Right lobe of liver (tissue), 6 donors: ENCODE measurements at regions not wholly inside any gene's neighbourhood (a gene's known extent, or its start where the extent isn't known, plus 50 kb on each side); places are given as distances from the start of the nearest gene placed in this dataset.

ENCODE experiments used
- ATAC-seq, 4 donors: fragments of 200-7000 bp; cut with Tn5 transposase; one replicate each; pipeline ENCODE4 v1.9.1; 2020; ENCODE audit warnings: mild to moderate bottlenecking in 4 of 4, moderate library complexity in 4 of 4
- DNase-seq, 3 donors: peaks; one replicate each; pipeline ENCODE4 v3.0.0-alpha.2; 2020
- H3K27ac ChIP-seq, 3 donors: fragments of 200-600 bp; one replicate each; pipeline ENCODE4 v1.8.0; 2022
- H3K27me3 ChIP-seq, 2 donors: fragments of 200-600 bp; one replicate each; pipeline ENCODE4 v1.8.0; 2022
- H3K36me3 ChIP-seq, 4 donors: fragments of 200-600 bp; sonication (generic) in 1 of 4; one replicate each; pipeline versions ENCODE4 v1.5.1 to v1.8.0; 2017 to 2022; ENCODE audit warnings: control low read depth in 1 of 4
- H3K4me1 ChIP-seq, 4 donors: fragments of 200-600 bp; sonication (generic) in 1 of 4; one replicate each; pipeline versions ENCODE4 v1.5.1 to v1.8.0; 2017 to 2022; ENCODE audit warnings: control low read depth in 1 of 4
- H3K4me3 ChIP-seq, 3 donors: fragments of 200-600 bp; one replicate each; pipeline ENCODE4 v1.8.0; 2022
- H3K9me3 ChIP-seq, 4 donors: fragments of 200-600 bp; sonication (generic) in 1 of 4; one replicate each; pipeline versions ENCODE4 v1.5.1 to v1.8.0; 2017 to 2022; ENCODE audit warnings: control low read depth in 1 of 4
- POLR2A ChIP-seq: fragments of 450-650 bp; IDR thresholded peaks from one replicate; pipeline ENCODE4 v1.6.1; 2017; ENCODE audit warnings: antibody characterized with exemption, mild to moderate bottlenecking
- WGBS: methylation state at CpG from one replicate; pipeline ENCODE4 v1.1.6; 2018; ENCODE audit warnings: low coverage, low lambda C conversion rate; ENCODE audit not compliant: insufficient coverage; ENCODE audit errors: missing lambda C conversion rate; 5-methylcytosine and 5-hydroxymethylcytosine counted together
- intact Hi-C, 2 donors: fragments of 100-400 bp; cut with DNase I; formaldehyde crosslinking; loops; one replicate each; pipeline versions ENCODE4 v1.11.2 to v1.14.1; 2022
- TF ChIP-seq, protein P1 (sequence below), 4 donors: fragments of 200-600 bp in 3 of 4; fragments of 450-650 bp in 1 of 4; IDR thresholded peaks; one replicate each; pipeline versions ENCODE4 v1.5.1 to v1.8.0; 2016 to 2022; ENCODE audit warnings: antibody characterized with exemption in 4 of 4, mild to moderate bottlenecking in 2 of 4
- donor health status: DM: no; HTN: yes; CAD: no.
- donor health status: DM: no; HTN: no; CAD: no.
- donor health status: DM: no; HTN: no; CAD: no.
- donor health status: DM: no; HTN: yes; CAD: no.
- donor health status: DM: no; HTN: yes; CAD: no.

DNA sequence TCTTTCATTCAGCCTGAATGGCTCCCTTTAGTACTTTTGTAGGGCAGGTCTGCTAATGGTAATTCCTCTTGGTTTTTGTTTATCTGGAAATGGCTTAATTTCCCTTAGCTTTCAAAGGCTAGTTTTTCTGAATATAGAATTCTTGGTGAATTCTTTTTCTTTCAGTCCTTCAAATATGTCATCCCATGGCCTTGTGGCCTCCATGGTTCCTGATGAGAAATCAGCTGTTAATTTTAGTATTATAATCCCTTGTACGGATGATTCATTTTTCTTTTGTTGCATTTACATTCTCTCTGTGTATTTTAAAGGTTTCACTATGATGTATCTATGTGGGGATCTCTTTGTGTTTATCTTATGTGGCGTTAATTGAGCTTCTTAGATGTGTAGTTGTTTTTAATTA, 179.6 kb upstream of the ARG1 start:
- intact Hi-C loops: no loop called here
- no peak for ATAC-seq

DNA sequence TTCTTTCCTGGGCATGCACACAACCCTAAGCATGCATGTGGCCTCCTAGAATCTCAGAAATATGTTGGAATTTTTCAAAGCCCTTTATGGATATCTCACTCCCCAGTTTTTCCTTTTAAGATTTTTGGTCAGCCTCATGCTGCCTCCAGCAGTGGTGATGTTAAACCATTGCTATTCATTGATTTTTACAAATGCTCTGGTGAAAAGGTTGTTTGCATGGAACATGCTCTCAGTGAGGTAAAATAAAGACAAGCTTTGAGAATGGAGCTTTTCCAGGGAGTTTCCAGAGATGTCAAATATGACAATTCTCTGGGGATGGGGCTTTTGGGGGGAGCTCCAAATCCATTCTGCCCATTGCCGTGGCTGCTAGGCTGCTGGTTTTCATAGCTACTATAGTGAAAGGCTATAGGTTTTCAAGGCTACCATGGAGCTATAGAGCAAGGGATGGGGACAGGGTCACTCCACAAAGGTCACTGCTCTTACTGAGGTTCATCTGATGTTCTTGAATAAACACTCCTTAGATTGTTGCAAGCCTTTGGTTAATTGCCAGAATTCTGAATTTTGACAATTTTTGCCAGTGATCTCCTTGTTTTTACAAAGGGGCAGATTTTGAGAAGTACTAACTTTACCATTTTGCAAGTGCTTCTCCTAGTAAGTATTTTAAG, 178.1 kb upstream of the ARG1 start:
- DNase-seq (no peak), ATAC-seq (peak in 2 of 4 donors; percentile 67 to 79)
- TF ChIP-seq, protein P1, sequence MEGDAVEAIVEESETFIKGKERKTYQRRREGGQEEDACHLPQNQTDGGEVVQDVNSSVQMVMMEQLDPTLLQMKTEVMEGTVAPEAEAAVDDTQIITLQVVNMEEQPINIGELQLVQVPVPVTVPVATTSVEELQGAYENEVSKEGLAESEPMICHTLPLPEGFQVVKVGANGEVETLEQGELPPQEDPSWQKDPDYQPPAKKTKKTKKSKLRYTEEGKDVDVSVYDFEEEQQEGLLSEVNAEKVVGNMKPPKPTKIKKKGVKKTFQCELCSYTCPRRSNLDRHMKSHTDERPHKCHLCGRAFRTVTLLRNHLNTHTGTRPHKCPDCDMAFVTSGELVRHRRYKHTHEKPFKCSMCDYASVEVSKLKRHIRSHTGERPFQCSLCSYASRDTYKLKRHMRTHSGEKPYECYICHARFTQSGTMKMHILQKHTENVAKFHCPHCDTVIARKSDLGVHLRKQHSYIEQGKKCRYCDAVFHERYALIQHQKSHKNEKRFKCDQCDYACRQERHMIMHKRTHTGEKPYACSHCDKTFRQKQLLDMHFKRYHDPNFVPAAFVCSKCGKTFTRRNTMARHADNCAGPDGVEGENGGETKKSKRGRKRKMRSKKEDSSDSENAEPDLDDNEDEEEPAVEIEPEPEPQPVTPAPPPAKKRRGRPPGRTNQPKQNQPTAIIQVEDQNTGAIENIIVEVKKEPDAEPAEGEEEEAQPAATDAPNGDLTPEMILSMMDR (IDR thresholded peaks at IDR 0.05): no peak
- no peak for TF ChIP-seq POLR2A
- no CpG with 5 or more reads among the region's 1 CpG for WGBS
- Histone ChIP-seq H3K4me3 (no peak overlapping the region), H3K27me3 (no peaks in the 10 kb centered on the region), H3K27ac (no peak overlapping the region), H3K36me3 (no peaks in the 10 kb centered on the region), H3K4me1 (no peaks in the 10 kb centered on the region), H3K9me3 (no peaks in the 10 kb centered on the region)
- intact Hi-C loops: no loop called here

More for the DNA sequence above, 179.6 kb upstream of the ARG1 start:
- Histone ChIP-seq H3K4me1 (no peaks in the 10 kb centered on the region), H3K36me3 (no peaks in the 10 kb centered on the region), H3K9me3 (no peaks in the 10 kb centered on the region), H3K27ac (no peak overlapping the region), H3K4me3 (no peak overlapping the region), H3K27me3 (no peaks in the 10 kb centered on the region)
- TF ChIP-seq, protein P1 (IDR thresholded peaks at IDR 0.05): no peak
- TF ChIP-seq POLR2A: no peak
- no peak for DNase-seq
- 94% methylated on average over 2 of the region's 2 CpGs for WGBS

DNA sequence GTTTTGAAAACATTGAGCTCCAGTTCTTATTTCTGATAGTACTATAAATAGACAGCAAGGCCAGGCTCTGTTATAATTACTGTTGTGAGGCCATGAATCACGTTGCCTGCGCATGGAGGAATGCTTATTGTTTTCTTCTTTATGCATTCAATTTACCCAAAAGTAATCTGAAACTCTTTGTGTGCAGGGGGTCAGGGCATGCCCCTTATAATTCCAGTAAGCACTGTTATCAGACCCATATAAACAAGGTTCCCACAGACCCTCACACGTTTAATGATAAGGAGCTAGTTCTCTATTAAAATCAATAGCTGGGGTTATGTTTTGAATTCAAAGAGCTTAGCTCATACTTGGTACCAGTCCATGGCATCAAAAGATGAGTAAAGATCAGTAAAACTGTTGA, 174.8 kb upstream of the ARG1 start:
- 29% methylated on average over 3 of the region's 3 CpGs for WGBS
- Histone ChIP-seq H3K4me3 (no peak overlapping the region), H3K27me3 (no peaks in the 10 kb centered on the region), H3K36me3 (no peaks in the 10 kb centered on the region), H3K4me1 (no peaks in the 10 kb centered on the region), H3K27ac (no peak overlapping the region), H3K9me3 (no peaks in the 10 kb centered on the region)
- peak in 2 of 4 donors; percentile 23 to 66 for ATAC-seq
- no peak for DNase-seq
- TF ChIP-seq, protein P1 (IDR thresholded peaks at IDR 0.05): no peak
- TF ChIP-seq POLR2A: no peak
- intact Hi-C loops: no loop called here

DNA sequence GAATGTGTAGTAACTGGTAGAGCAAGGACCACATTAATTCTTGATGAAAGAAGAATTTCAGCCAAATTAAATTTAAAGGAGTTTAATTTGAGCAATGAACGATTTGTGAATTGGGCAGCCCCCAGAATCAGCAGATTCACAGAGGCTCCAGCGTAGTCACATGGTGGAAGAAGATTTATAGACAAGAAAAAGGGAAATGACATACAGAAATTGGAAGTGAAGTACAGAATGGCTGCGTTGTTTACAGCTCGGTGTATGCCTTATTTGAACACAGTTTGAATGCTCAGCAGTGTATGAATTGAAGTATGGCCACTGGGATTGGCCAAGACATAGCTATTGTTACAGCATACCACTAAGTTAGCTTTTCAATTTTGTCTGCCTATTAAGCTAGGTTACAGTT, 173.6 kb upstream of the ARG1 start:
- no peak for TF ChIP-seq POLR2A
- DNase-seq: no peak
- ATAC-seq: no peak
- H3K4me3 ChIP-seq: no peak overlapping the region
- no peak overlapping the region for H3K27ac ChIP-seq
- WGBS: 61% methylated on average over 3 of the region's 4 CpGs
- intact Hi-C loops: no loop called here
- no peaks in the 10 kb centered on the region for H3K27me3 ChIP-seq
- H3K4me1 ChIP-seq: no peaks in the 10 kb centered on the region
- no peaks in the 10 kb centered on the region for H3K9me3 ChIP-seq
- H3K36me3 ChIP-seq: no peaks in the 10 kb centered on the region

DNA sequence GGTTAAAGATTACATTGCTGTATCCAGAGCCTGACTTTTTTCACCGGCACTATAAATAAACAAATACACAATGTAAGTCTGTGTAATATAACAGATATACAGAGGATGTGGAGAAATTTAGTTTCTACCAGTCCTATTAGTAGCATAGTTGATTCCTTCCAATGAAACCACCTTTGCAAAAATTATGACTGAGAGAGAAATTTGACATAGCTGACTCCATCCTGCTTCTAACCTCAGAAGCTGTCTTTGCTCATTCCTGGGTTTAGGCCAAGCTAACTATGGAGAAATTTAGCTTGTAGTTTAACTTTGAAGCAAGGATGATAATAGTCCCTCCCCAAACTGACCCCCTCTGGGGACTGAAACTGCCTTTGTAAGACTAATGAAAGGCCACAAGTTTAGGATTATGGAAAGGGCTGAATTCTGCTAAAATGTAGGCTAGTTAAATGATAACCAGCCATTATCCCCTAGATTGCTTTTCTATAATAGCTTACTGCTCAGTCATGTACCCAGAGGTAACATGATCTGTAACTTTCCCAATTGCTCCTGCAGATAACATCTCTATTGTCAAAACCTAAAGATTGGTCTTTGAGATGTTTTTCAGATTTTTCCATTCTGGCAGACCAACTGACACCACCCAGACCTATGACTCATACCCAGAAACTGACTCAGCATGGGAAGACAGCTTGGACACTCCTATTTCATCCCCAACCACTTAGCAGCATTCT, 172.8 kb upstream of the ARG1 start:
- Histone ChIP-seq H3K4me1 (no peaks in the 10 kb centered on the region), H3K36me3 (no peaks in the 10 kb centered on the region), H3K4me3 (no peak overlapping the region), H3K9me3 (no peaks in the 10 kb centered on the region), H3K27me3 (no peaks in the 10 kb centered on the region), H3K27ac (no peak overlapping the region)
- TF ChIP-seq POLR2A: no peak
- TF ChIP-seq, protein P1 (IDR thresholded peaks at IDR 0.05): no peak
- ATAC-seq (peak in 1 of 4 donors; percentile 16), DNase-seq (no peak)
- intact Hi-C loops: no loop called here
- 17% methylated on average over 1 of the region's 1 CpG for WGBS
